Bronchial epithelial cell (primary cell): ENCODE measurements at regions not wholly inside any gene's neighbourhood (a gene's known extent, or its start where the extent isn't known, plus 50 kb on each side); places are given as distances from the start of the nearest gene placed in this dataset.
"Not testable (repeated sequence)": the region's sequence is repeated elsewhere in the genome, so short reads cannot be mapped to it uniquely, and the experiment has no call there.

Experiments used
- DNase-seq: peaks from one replicate; pipeline ENCODE4 v3.0.0-alpha.2; 2010; ENCODE audit warnings: low read depth
- FAIRE-seq: peaks from 2 replicates; lab custom pipeline; 2011; peaks lifted over from hg19 to GRCh38; lab: Jason Lieb, UNC
- H3K27me3 ChIP-seq: 2 replicates; pipeline ENCODE4 v1.5.1; 2011; ENCODE audit warnings: low read length; ENCODE audit not compliant: control insufficient read depth, insufficient read depth
- H3K36me3 ChIP-seq: 2 replicates; pipeline ENCODE4 v1.5.1; 2011; ENCODE audit warnings: low read length; ENCODE audit not compliant: control insufficient read depth, insufficient read depth
- H3K4me3 ChIP-seq: 2 replicates; pipeline ENCODE4 v1.5.1; 2011; ENCODE audit warnings: mild to moderate bottlenecking, low read depth, low read length, control low read depth
- CTCF ChIP-seq: IDR thresholded peaks from 2 replicates; pipeline ENCODE4 v1.5.1; 2011; ENCODE audit warnings: mild to moderate bottlenecking, moderate library complexity, low read length, control low read depth, inconsistent platforms; ENCODE audit not compliant: insufficient read depth, severe bottlenecking

- no peak for TF ChIP-seq CTCF
- FAIRE-seq (no peak), DNase-seq (no peak)
- Histone ChIP-seq H3K27me3 (no peaks in the 10 kb centered on the region), H3K4me3 (no peak overlapping the region), H3K36me3 (no peaks in the 10 kb centered on the region)
Measured at GRCh38 chr11:33443684-33444083, 186.5 kb downstream of the HIPK3 start.

GRCh38 chr11:33438301-33438700 lies 181.1 kb downstream of the HIPK3 start:
- H3K36me3 ChIP-seq: no peaks in the 10 kb centered on the region
- H3K4me3 ChIP-seq: no peak overlapping the region
- FAIRE-seq: no peak
- no peak for DNase-seq
- no peaks in the 10 kb centered on the region for H3K27me3 ChIP-seq
- no peak for TF ChIP-seq CTCF

- Histone ChIP-seq H3K27me3 (no peaks in the 10 kb centered on the region), H3K36me3 (no peaks in the 10 kb centered on the region), H3K4me3 (no peak overlapping the region)
- DNase-seq (no peak), FAIRE-seq (no peak)
- no peak for TF ChIP-seq CTCF
Measured at GRCh38 chr11:33437529-33437928, 180.3 kb downstream of the HIPK3 start.

GRCh38 chr11:33435216-33435615 lies 178.0 kb downstream of the HIPK3 start:
- no peak for FAIRE-seq
- TF ChIP-seq CTCF: no peak
- no peaks in the 10 kb centered on the region for H3K27me3 ChIP-seq
- DNase-seq: no peak
- H3K36me3 ChIP-seq: no peaks in the 10 kb centered on the region
- no peak overlapping the region for H3K4me3 ChIP-seq

- H3K4me3 ChIP-seq: no peak overlapping the region
- no peak for TF ChIP-seq CTCF
- DNase-seq (no peak), FAIRE-seq (no peak)
- H3K36me3 ChIP-seq: no peaks in the 10 kb centered on the region
- H3K27me3 ChIP-seq: no peaks in the 10 kb centered on the region
Measured at GRCh38 chr11:33434294-33434693, 177.1 kb downstream of the HIPK3 start.

GRCh38 chr11:33428435-33428834 lies 171.3 kb downstream of the HIPK3 start:
- not testable (repeated sequence) for DNase-seq, FAIRE-seq, H3K36me3 ChIP-seq, H3K4me3 ChIP-seq, H3K27me3 ChIP-seq
